Natural killer cell (primary cell): ENCODE measurements at regions not wholly inside any gene's neighbourhood (a gene's known extent, or its start where the extent isn't known, plus 50 kb on each side); places are given as distances from the start of the nearest gene placed in this dataset.

ENCODE experiments used
- ATAC-seq, 3 donors: fragments of 150-1000 bp in 2 of 3; fragments of 200-7000 bp in 1 of 3; cut with Tn5 transposase; 1 replicate in 1 of 3; 2 replicates in 2 of 3; pipeline ENCODE4 v1.10.0; 2021; ENCODE audit warnings: mild to moderate bottlenecking in 2 of 3, moderate library complexity in 2 of 3
- DNase-seq, 2 donors: peaks; one replicate each; pipeline versions ENCODE4 v3.0.0 to v3.0.0-alpha.2; 2013 to 2021; ENCODE audit warnings: mixed read lengths in 1 of 2
- H3K27ac ChIP-seq: one replicate; pipeline ENCODE4 v1.5.1; 2013; ENCODE audit warnings: mild to moderate bottlenecking, low read length
- H3K27me3 ChIP-seq: one replicate; pipeline ENCODE4 v1.6.1; 2013; ENCODE audit warnings: low read length; ENCODE audit not compliant: control insufficient read depth, insufficient read depth
- H3K36me3 ChIP-seq: one replicate; pipeline ENCODE4 v1.6.1; 2013; ENCODE audit warnings: low read length; ENCODE audit not compliant: control insufficient read depth, insufficient read depth
- H3K4me1 ChIP-seq: one replicate; pipeline ENCODE4 v1.6.1; 2013; ENCODE audit warnings: low read length; ENCODE audit not compliant: control insufficient read depth, insufficient read depth
- H3K4me3 ChIP-seq: one replicate; pipeline ENCODE4 v1.5.1; 2013; ENCODE audit warnings: low read length
- H3K9me3 ChIP-seq: one replicate; pipeline ENCODE4 v1.6.1; 2013; ENCODE audit warnings: low read length; ENCODE audit not compliant: control insufficient read depth, insufficient read depth
- H3K27ac Mint-ChIP-seq, 2 donors: one replicate each; pipeline ENCODE4 v1.8.0; 2022; ENCODE audit warnings: mild to moderate bottlenecking in 2 of 2, mixed read lengths in 2 of 2, moderate library complexity in 1 of 2
- H3K27me3 Mint-ChIP-seq, 2 donors: one replicate each; pipeline ENCODE4 v1.8.0; 2022; ENCODE audit warnings: low read depth in 2 of 2, mixed read lengths in 2 of 2
- H3K36me3 Mint-ChIP-seq: one replicate; pipeline ENCODE4 v1.8.0; 2022; ENCODE audit warnings: mixed read lengths
- H3K4me1 Mint-ChIP-seq, 2 donors: one replicate each; pipeline ENCODE4 v1.8.0; 2022; ENCODE audit warnings: mixed read lengths in 2 of 2
- H3K4me3 Mint-ChIP-seq: one replicate; pipeline ENCODE4 v1.8.0; 2022; ENCODE audit warnings: mild to moderate bottlenecking, moderate library complexity, mixed read lengths
- H3K9me3 Mint-ChIP-seq, 2 donors: one replicate each; pipeline ENCODE4 v1.8.0; 2022; ENCODE audit warnings: mixed read lengths in 2 of 2
- CTCF ChIP-seq: fragments of 200-600 bp; IDR thresholded peaks from one replicate; pipeline ENCODE4 v1.8.0; 2022; ENCODE audit warnings: antibody characterized with exemption
- WGBS: methylation state at CpG from one replicate; pipeline ENCODE4 v1.1.7; 2013; ENCODE audit warnings: missing lambda C conversion rate; ENCODE audit not compliant: insufficient coverage; 5-methylcytosine and 5-hydroxymethylcytosine counted together
- intact Hi-C: fragments of 100-400 bp; cut with micrococcal nuclease; formaldehyde crosslinking; loops from one replicate; pipeline ENCODE4 v1.14.2; 2022

- Mint-ChIP-seq H3K4me3 (no peak overlapping the region), H3K27ac (no peak overlapping the region), H3K27me3 (no peaks in the 10 kb centered on the region), H3K36me3 (no peaks in the 10 kb centered on the region), H3K4me1 (no peaks in the 10 kb centered on the region), H3K9me3 (peaks cover 10 to 20% of the 10 kb centered on the region in 2 donors)
- intact Hi-C loops, result no loop called here
- WGBS, result 74% methylated on average over 2 of the region's 2 CpGs
- Histone ChIP-seq H3K36me3 (no peaks in the 10 kb centered on the region), H3K4me1 (no peaks in the 10 kb centered on the region), H3K27me3 (no peaks in the 10 kb centered on the region), H3K9me3 (no peaks in the 10 kb centered on the region), H3K27ac (no peak overlapping the region), H3K4me3 (no peak overlapping the region)
- no peak for DNase-seq
- no peak for TF ChIP-seq CTCF
- ATAC-seq, result no peak
These were observed 1082.5 kb upstream of the GYPC start for GRCh38 chr2:125573432-125573831.

GRCh38 chr2:125576558-125576957 lies 1079.4 kb upstream of the GYPC start:
- Mint-ChIP-seq H3K27me3 (no peaks in the 10 kb centered on the region), H3K4me3 (no peak overlapping the region), H3K9me3 (peaks cover 5 to 17% of the 10 kb centered on the region in 2 donors), H3K36me3 (no peaks in the 10 kb centered on the region), H3K27ac (no peak overlapping the region), H3K4me1 (no peaks in the 10 kb centered on the region)
- WGBS, result 71% methylated on average over 3 of the region's 3 CpGs
- DNase-seq, result no peak
- TF ChIP-seq CTCF, result no peak
- Histone ChIP-seq H3K27ac (no peak overlapping the region), H3K36me3 (no peaks in the 10 kb centered on the region), H3K27me3 (no peaks in the 10 kb centered on the region), H3K4me1 (no peaks in the 10 kb centered on the region), H3K9me3 (no peaks in the 10 kb centered on the region), H3K4me3 (no peak overlapping the region)
- no peak for ATAC-seq
- intact Hi-C loops, result no loop called here

GRCh38 chr2:125581557-125581956 lies 1074.4 kb upstream of the GYPC start:
- intact Hi-C loops, result no loop called here
- H3K9me3 Mint-ChIP-seq, result peaks cover 6 to 10% of the 10 kb centered on the region in 2 donors
- WGBS, result 2% methylated on average over 4 of the region's 4 CpGs
- H3K27me3 ChIP-seq, result no peaks in the 10 kb centered on the region
- no peaks in the 10 kb centered on the region for H3K4me1 Mint-ChIP-seq
- no peak overlapping the region for H3K27ac Mint-ChIP-seq
- no peaks in the 10 kb centered on the region for H3K27me3 Mint-ChIP-seq
- H3K36me3 Mint-ChIP-seq, result no peaks in the 10 kb centered on the region
- H3K4me1 ChIP-seq, result no peaks in the 10 kb centered on the region
- H3K27ac ChIP-seq, result no peak overlapping the region
- no peak for TF ChIP-seq CTCF
- no peaks in the 10 kb centered on the region for H3K9me3 ChIP-seq
- H3K4me3 Mint-ChIP-seq, result no peak overlapping the region
- DNase-seq, result no peak
- ATAC-seq, result no peak
- no peaks in the 10 kb centered on the region for H3K36me3 ChIP-seq
- H3K4me3 ChIP-seq, result no peak overlapping the region

DNA sequence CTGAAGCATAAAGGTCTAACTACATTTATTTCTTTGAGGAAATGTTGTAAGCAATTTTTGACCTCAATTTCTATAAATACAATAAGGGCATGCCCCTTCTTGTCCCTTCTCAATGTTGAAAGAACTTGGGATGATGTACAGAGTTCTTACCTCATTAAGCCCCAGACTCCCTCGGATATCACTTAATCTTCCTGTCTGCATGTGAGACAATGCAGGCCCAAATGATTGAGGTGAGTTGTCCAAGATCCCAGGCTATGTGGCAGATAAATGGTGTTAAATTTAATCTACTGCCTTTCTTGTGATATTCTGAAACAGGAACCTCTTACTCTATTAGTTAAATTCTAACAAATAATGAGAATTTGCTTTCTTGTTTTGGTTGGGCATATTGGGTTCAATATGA lies 1073.4 kb upstream of the GYPC start:
- H3K9me3 Mint-ChIP-seq, result peaks cover 6 to 9% of the 10 kb centered on the region in 2 donors
- no peaks in the 10 kb centered on the region for H3K4me1 Mint-ChIP-seq
- Histone ChIP-seq H3K4me1 (no peaks in the 10 kb centered on the region), H3K9me3 (no peaks in the 10 kb centered on the region), H3K27ac (no peak overlapping the region), H3K27me3 (no peaks in the 10 kb centered on the region), H3K36me3 (no peaks in the 10 kb centered on the region), H3K4me3 (no peak overlapping the region)
- H3K27me3 Mint-ChIP-seq, result no peaks in the 10 kb centered on the region
- no peak for DNase-seq
- no peaks in the 10 kb centered on the region for H3K36me3 Mint-ChIP-seq
- no peak for ATAC-seq
- no peak overlapping the region for H3K4me3 Mint-ChIP-seq
- WGBS, result no CpG with 5 or more reads among the region's 1 CpG
- no peak for TF ChIP-seq CTCF
- intact Hi-C loops, result no loop called here
- H3K27ac Mint-ChIP-seq, result no peak overlapping the region
